Kidney glomerular epithelial cell (primary cell): ENCODE measurements at regions not wholly inside any gene's neighbourhood (a gene's known extent, or its start where the extent isn't known, plus 50 kb on each side); places are given as distances from the start of the nearest gene placed in this dataset.

ENCODE experiments used
- DNase-seq: peaks from one replicate; lab custom pipeline; 2025; lab: John Stamatoyannopoulos, UW

DNA sequence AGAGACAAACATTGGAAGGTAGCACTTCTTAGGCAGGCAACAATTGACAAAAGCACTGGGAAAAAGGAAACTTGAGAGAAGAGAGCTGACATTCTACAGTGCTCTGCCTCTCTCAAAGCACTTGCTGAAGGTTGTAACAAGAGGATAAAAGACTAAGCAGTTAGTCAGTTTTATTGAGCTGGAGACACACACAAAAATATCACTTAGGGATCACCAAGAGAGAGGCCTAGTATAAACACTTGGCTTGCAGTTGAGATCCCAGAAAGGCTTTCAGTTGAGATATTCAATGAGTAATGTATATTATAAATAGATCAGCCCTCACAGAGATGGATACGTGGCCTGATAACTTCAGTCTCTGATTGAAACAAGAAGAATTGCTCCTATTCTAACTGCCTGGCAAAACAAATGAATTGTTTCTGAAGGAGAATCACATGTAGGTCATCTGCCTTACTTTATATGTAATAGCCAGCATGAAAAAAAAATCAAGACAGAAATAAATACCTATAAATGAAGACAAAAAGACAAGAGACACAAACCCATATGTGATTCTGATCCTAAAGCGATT is 747.2 kb upstream of the MAN1A1 start:
- DNase-seq: no peak

DNA sequence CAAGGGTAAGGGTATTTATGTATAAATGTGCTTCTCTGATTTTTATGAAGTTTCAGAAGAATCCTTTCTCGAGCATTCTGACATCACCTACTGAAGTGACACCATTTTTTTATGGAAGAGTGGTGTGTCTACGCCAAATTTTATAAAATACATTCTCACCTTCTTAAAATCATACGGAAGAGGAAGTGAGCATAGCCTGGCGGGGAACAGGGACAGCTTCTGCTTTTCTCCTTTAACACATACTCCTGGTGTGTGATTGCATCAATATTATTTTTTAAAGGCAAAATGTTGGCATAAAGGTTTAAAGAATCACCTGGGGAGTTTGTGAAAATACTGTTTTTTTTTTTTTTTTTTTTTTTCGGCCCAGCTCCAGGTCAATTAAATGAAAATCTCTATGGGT is 733.6 kb upstream of the MAN1A1 start:
- no peak for DNase-seq

DNA sequence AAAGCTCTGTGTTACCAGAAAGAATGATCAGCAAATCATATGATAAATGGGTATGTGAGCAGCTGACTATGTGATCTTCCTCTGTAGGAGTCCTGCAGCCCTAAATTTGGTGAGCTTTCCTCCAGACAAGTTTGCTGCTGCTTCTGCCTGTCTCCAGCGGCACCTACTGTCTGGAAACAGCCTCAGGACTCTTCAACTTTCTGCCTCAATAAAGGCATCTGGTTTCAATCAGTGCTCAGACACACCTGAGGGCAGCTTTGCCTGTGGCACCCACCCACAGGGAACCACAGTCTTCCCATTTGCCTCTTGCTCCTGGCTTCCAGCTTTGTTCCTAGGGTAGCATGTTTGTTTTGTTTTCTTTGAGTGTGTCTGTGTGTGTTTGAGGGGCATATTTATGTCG is 727.9 kb upstream of the MAN1A1 start:
- DNase-seq: no peak

- DNase-seq: no peak
Measured at GRCh38 chr6:120058410-120058809, 708.8 kb upstream of the MAN1A1 start.

GRCh38 chr6:120056085-120056484 is 706.5 kb upstream of the MAN1A1 start:
- no peak for DNase-seq

- no peak for DNase-seq
Measured at GRCh38 chr6:120055071-120055470, 705.5 kb upstream of the MAN1A1 start.

DNA sequence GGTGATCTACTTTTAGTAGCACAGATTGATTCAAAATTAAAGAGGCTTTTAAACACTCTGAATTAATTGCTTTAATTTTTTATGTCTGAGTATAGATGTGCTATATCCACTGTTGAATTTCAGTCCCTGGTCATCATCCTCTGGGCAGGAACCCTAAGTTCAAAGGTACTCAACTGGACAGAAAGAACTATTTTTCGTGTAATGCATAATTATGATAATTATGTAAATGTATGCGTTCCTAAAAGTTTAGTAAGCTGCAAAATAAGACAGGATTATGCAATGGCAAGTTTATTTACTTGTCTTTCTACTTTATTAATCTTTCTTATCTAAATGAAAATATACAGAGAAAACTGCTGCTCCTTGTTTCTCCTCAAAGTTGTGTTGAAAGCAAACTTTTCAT is 690.1 kb upstream of the MAN1A1 start:
- no peak for DNase-seq

DNA sequence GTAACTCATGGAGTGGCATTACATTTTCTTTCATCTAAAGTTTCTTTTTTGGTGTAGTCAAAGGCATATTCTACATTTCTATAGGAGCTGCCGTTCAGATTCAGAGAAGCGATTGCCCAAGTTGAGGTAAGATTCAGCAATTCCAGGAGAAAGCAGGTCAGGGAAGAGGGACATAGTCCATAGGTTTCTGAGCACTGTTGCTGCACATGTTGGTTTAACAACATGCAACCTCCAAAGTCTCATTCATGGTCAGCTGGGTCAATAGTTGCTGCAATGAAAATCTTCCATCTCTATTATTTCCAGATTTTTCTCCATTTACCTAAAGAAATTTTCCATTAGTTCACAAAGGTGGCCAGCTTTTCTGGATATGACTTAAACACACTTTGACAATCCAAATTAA is 682.3 kb upstream of the MAN1A1 start:
- no peak for DNase-seq

GRCh38 chr6:120026791-120027190 is 677.2 kb upstream of the MAN1A1 start:
- no peak for DNase-seq

DNA sequence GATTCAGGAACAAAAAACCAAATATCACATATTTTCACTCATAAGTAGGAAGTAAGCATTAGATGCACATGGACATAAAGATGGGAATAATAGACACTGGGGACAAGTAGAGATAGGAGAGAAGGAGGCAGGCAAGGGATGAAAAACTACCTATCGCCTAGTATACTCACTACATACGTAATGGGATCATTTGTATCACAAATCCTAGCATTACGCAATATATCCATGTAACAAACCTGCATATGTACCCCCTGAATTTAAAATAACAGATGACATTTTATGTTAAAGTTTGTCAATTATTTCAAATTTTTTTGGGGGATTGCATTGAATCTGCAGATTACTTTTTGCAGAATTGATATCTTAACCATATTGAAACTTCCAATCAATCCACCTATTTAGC is 660.5 kb upstream of the MAN1A1 start:
- DNase-seq: no peak

DNA sequence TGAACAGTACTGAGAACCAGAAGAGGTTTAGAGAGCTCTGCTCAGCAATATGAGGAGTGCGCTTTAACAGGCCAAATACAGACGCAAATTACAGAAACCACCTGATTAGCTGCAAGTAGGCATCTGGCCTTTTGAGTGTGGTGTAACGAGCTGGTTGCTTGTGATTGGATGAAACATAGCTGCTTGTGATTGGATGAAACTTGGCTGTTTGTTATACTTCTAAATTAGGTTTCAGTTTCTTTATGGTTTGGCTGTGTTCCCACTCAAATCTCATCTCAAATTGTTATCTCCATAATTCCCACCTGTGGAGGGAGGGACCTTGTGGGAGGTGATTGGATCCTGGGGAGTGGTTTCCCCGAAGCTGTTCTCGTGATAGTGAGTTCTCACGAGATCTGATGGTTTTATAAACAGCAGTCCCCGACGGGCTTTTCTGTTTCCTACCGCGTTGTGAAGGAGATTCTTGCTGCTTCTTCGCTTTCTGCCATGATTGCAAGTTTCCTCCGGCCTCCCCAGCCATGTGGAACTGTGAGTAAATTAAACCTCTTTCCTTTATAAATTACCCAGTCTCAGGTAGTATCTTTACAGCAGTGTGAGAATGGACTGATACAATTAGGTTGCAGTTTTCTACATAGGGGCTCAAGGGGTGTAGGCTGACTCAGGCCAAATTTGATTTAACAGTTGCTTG is 655.9 kb upstream of the MAN1A1 start:
- DNase-seq: no peak

DNA sequence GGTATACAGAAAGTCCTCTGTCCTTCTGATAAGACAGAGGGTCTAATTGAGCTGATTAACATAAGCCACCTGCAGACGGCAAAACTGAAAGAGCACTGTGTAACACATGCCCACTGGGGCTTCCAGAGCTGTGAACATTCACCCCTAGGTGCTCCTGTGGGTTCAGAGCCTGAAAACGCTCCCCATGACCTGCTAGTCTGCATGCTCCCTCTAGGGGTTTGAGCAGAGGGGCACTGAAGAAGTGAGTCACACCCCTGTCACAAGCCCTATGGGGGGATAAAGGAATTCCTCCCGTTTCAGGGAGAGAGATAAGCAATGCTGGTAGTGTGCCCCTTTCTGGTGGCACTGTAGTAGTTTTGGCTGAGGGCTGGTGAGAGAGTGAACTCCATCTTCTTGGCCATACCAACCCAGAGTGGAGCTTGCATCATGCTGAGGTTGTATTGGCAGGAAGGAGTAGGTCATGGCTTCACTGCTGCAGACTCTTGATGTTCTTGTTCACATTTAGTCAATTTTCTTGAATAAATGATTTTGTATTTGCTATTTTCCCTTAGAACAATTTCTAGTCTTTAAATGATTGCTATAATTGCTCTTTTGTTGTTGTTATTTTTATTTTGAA is 637.5 kb upstream of the MAN1A1 start:
- no peak for DNase-seq

GRCh38 chr6:119985952-119986736 is 636.6 kb upstream of the MAN1A1 start:
- no peak for DNase-seq

- DNase-seq: no peak
Measured at GRCh38 chr6:119980802-119981201, 631.2 kb upstream of the MAN1A1 start.

- no peak for DNase-seq
Measured at GRCh38 chr6:119979862-119980261, 630.3 kb upstream of the MAN1A1 start.

DNA sequence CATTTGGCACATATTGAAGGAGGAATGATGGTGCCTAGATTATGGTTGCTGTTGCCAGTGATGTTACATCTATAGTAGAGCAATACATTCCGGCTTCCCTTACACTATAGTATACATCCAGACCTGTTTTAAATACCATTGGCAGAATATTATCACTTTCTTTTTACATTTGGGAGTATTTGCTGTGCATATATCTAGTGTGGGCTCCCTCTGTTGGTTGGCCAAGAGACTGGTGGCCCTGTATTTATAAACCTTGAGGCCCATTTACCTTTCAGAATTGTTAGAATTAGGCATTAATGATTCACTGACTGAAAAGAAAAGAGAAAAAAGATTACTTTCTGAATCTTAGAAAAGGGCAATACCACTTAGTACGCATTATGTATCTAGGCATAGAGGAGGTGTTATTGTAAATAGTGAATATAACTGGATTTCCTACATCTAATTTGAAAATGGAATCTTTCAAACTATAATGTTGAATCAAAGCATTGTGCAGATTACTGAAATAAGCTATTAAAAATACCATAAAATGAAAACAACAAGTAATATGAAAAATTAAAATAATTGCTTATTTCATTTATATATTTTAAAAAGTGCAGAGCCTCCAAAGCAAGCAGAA is 628.8 kb upstream of the MAN1A1 start:
- peak; percentile 9 for DNase-seq

- DNase-seq: no peak
Measured at GRCh38 chr6:119974430-119975159, 625.0 kb upstream of the MAN1A1 start.

- no peak for DNase-seq
Measured at GRCh38 chr6:119966484-119966883, 616.9 kb upstream of the MAN1A1 start.

- no peak for DNase-seq
Measured at GRCh38 chr6:119965900-119966299, 616.3 kb upstream of the MAN1A1 start.

DNA sequence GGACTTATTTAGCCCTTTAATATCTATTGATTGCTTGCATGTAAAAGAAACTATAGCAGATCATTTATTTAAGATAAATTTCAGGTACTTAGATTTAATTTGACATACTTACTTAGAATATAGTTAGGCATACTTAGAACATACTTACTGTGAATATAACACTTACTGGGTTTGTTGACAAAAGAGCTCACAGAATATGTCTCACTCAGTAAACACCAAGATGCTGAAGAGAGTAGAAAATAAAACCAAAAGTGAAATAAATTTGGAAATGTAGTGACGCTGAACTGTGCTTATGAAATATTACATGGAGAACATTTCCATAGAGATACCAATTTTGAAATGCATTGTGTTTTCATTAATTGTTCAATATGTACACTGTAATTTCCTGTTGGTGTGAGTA is 615.4 kb upstream of the MAN1A1 start:
- DNase-seq: no peak

- DNase-seq: no peak
Measured at GRCh38 chr6:119962505-119962904, 612.9 kb upstream of the MAN1A1 start.

GRCh38 chr6:119961450-119961849 is 611.9 kb upstream of the MAN1A1 start:
- DNase-seq: no peak
